ENCODE measurements at regions not wholly inside any gene's neighbourhood (a gene's known extent, or its start where the extent isn't known, plus 50 kb on each side); places are given as distances from the start of the nearest gene placed in this dataset.

DNA sequence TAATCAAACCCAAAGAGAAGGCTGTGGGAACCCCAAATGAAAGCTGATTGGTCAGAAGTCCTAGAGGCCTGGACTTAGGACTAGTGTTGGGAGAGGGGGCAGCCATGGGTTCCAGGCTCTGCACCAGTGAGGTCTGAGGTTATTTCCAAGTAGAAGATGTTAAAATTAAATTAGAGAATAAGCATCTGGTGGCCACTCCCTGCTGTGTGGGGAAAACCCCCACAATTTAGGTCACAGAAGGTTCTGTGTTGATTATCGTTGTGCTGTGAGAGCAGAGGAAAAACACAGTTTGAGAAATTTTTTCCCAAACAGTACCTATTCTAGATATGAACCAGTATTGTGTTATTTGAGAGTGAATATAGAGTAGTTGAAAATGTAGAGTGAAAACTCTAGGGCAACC, 53.9 kb upstream of the NSMCE3 start:
- Histone ChIP-seq H4K20me1 (ENCODE audit: insufficient read depth, low read length) (no peaks in the 10 kb centered on the region), H4K91ac (ENCODE audit: insufficient read depth, low read depth, low read length) (no peak overlapping the region), H3K4ac (ENCODE audit: low read depth, low read length) (no peak overlapping the region), H2BK15ac (ENCODE audit: low read depth, low read length) (no peak overlapping the region), H3K36me3 (ENCODE audit: control insufficient read depth, insufficient read depth, low read length) (no peaks in the 10 kb centered on the region), H3K27me3 (ENCODE audit: control insufficient read depth, insufficient read depth, low read length) (no peaks in the 10 kb centered on the region; the same call in 1 of the 2 replicates), H3K18ac (ENCODE audit: low read depth, low read length) (no peak overlapping the region), H3K4me1 (ENCODE audit: control insufficient read depth, insufficient read depth, low read length) (no peaks in the 10 kb centered on the region), H3K9ac (ENCODE audit: low read depth, low read length) (no peak overlapping the region), H2BK5ac (ENCODE audit: low read depth, low read length, poor library complexity, severe bottlenecking) (no peak overlapping the region), H3K4me2 (ENCODE audit: low read depth, low read length) (no peak overlapping the region), H4K5ac (ENCODE audit: low read depth, low read length) (no peak overlapping the region), H4K8ac (ENCODE audit: low read depth in 2 of 2, low read length in 2 of 2) (no peak overlapping the region), H2AK5ac (ENCODE audit: low read depth, low read length) (no peak overlapping the region), H3K9me1 (ENCODE audit: insufficient read depth, low read length) (no peaks in the 10 kb centered on the region), H3K14ac (replicated peaks; ENCODE audit: low read depth, low read length) (no peak overlapping the region), H2BK120ac (ENCODE audit: low read depth, low read length) (no peak overlapping the region), H3K9me3 (ENCODE audit: control insufficient read depth, insufficient read depth, low read length) (no peaks in the 10 kb centered on the region), H2BK20ac (ENCODE audit: low read depth, low read length) (no peak overlapping the region), H2AFZ (replicated peaks; ENCODE audit: low read length, poor library complexity) (no peak overlapping the region), H3K79me1 (ENCODE audit: low read depth in 1 of 2, low read length in 2 of 2) (no peaks in the 10 kb centered on the region), H3K23ac (ENCODE audit: low read depth, low read length) (no peak overlapping the region), H3K4me3 (ENCODE audit: insufficient read depth, low read depth, low read length) (no peak overlapping the region), H3K56ac (ENCODE audit: extremely low read depth, insufficient read depth, low read length) (no peak overlapping the region), H2AK9ac (replicated peaks; ENCODE audit: low read depth, low read length, poor library complexity) (no peak overlapping the region), H3K27ac (ENCODE audit: insufficient read depth, low read length) (no peak overlapping the region)
- in situ Hi-C loops (cut with MboI; ENCODE audit: low sequenced_read_pairs) = no loop called here
- BruUV-seq (replicated peaks) = no TSS peak
- ATAC-seq (ENCODE audit: low read depth) = no peak
- CTCF ChIA-PET = no interaction called here
- POLR2A ChIA-PET (ENCODE audit: unreplicated experiment) = no interaction called here
- dilution Hi-C loops (cut with HindIII; ENCODE audit: low sequenced_read_pairs, unreplicated experiment) = no loop called here
- WGBS, 2 experiments (ENCODE audit: extremely low coverage in 2 of 2, insufficient read length in 1 of 2) = no CpG with 5 or more reads among the region's 1 CpG
- DNase-seq = no peak
- intact Hi-C loops (cut with micrococcal nuclease) = no loop called here
- TF ChIP-seq RFX5 (IDR thresholded peaks at IDR 0.05; ENCODE audit: low read depth, low read length) (no peak), POLR2A (IDR thresholded peaks at IDR 0.05; ENCODE audit: low read depth, low read length) (no peak), MAZ (IDR thresholded peaks at IDR 0.05; ENCODE audit: borderline replicate concordance, low read depth, low read length) (no peak), RCOR1 (IDR thresholded peaks at IDR 0.05; ENCODE audit: insufficient replicate concordance, low read length) (no peak), CEBPB (IDR thresholded peaks at IDR 0.05; ENCODE audit: low read depth, low read length) (no peak), SMC3 (IDR thresholded peaks at IDR 0.05; ENCODE audit: low read depth, low read length) (no peak), NFE2L2 (IDR thresholded peaks at IDR 0.05; ENCODE audit: low read depth, low read length) (no peak), FOS (IDR thresholded peaks at IDR 0.05; ENCODE audit: low read depth, low read length) (no peak), CHD1 (IDR thresholded peaks at IDR 0.05; ENCODE audit: low read depth, low read length) (no peak), MAFK (IDR thresholded peaks at IDR 0.05; ENCODE audit: low read depth, low read length) (no peak), BHLHE40 (IDR thresholded peaks at IDR 0.05; ENCODE audit: low read depth, low read length) (no peak)
- TF ChIP-seq, protein P1, sequence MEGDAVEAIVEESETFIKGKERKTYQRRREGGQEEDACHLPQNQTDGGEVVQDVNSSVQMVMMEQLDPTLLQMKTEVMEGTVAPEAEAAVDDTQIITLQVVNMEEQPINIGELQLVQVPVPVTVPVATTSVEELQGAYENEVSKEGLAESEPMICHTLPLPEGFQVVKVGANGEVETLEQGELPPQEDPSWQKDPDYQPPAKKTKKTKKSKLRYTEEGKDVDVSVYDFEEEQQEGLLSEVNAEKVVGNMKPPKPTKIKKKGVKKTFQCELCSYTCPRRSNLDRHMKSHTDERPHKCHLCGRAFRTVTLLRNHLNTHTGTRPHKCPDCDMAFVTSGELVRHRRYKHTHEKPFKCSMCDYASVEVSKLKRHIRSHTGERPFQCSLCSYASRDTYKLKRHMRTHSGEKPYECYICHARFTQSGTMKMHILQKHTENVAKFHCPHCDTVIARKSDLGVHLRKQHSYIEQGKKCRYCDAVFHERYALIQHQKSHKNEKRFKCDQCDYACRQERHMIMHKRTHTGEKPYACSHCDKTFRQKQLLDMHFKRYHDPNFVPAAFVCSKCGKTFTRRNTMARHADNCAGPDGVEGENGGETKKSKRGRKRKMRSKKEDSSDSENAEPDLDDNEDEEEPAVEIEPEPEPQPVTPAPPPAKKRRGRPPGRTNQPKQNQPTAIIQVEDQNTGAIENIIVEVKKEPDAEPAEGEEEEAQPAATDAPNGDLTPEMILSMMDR (conservative IDR thresholded peaks at IDR 0.05; ENCODE audit: low read depth, low read length) = no peak
- TF ChIP-seq, protein P2, sequence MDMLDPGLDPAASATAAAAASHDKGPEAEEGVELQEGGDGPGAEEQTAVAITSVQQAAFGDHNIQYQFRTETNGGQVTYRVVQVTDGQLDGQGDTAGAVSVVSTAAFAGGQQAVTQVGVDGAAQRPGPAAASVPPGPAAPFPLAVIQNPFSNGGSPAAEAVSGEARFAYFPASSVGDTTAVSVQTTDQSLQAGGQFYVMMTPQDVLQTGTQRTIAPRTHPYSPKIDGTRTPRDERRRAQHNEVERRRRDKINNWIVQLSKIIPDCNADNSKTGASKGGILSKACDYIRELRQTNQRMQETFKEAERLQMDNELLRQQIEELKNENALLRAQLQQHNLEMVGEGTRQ (IDR thresholded peaks at IDR 0.05; ENCODE audit: low read depth, low read length) = no peak
- TF ChIP-seq, protein P3, sequence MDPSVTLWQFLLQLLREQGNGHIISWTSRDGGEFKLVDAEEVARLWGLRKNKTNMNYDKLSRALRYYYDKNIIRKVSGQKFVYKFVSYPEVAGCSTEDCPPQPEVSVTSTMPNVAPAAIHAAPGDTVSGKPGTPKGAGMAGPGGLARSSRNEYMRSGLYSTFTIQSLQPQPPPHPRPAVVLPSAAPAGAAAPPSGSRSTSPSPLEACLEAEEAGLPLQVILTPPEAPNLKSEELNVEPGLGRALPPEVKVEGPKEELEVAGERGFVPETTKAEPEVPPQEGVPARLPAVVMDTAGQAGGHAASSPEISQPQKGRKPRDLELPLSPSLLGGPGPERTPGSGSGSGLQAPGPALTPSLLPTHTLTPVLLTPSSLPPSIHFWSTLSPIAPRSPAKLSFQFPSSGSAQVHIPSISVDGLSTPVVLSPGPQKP (IDR thresholded peaks at IDR 0.05; ENCODE audit: borderline replicate concordance, low read depth, low read length) = no peak
